Transverse colon (tissue), 4 donors: ENCODE measurements at regions not wholly inside any gene's neighbourhood (a gene's known extent, or its start where the extent isn't known, plus 50 kb on each side); places are given as distances from the start of the nearest gene placed in this dataset.

ENCODE experiments used
- DNase-seq: peaks from one replicate; pipeline ENCODE4 v3.0.0-alpha.2; 2019
- H3K27ac ChIP-seq, 4 donors: fragments of 200-600 bp; sonication (generic); 2 replicates each; pipeline ENCODE4 v1.5.1; 2016 to 2018; ENCODE audit warnings: inconsistent platforms in 4 of 4
- H3K27me3 ChIP-seq: fragments of 200-600 bp; sonication (generic); 2 replicates; pipeline ENCODE4 v1.5.1; 2017; ENCODE audit warnings: inconsistent platforms
- H3K36me3 ChIP-seq, 4 donors: fragments of 200-600 bp; sonication (generic); 2 replicates each; pipeline ENCODE4 v1.5.1; 2017 to 2019; ENCODE audit warnings: inconsistent platforms in 4 of 4
- H3K4me1 ChIP-seq, 4 donors: fragments of 200-600 bp; sonication (generic); 2 replicates each; pipeline ENCODE4 v1.5.1; 2017 to 2020; ENCODE audit warnings: inconsistent platforms in 4 of 4
- H3K4me3 ChIP-seq, 4 donors: fragments of 200-600 bp; sonication (generic); 1 replicate in 1 of 4; 2 replicates in 3 of 4; pipeline versions ENCODE4 v1.5.1 to v1.6.1; 2017 to 2019; ENCODE audit warnings: inconsistent platforms in 4 of 4
- H3K9me3 ChIP-seq, 2 donors: fragments of 200-600 bp; sonication (generic); 2 replicates each; pipeline ENCODE4 v1.5.1; 2017 to 2019; ENCODE audit warnings: inconsistent platforms in 2 of 2
- CTCF ChIP-seq, 5 experiments: fragments of 200-600 bp in 3 of 5; fragments of 450-650 bp in 2 of 5; sonication (generic) in 3 of 5; IDR thresholded peaks; 1 replicate in 2 of 5; 2 replicates in 3 of 5; pipeline ENCODE4 v1.5.1; 2016 to 2017; ENCODE audit warnings: antibody characterized with exemption in 5 of 5, inconsistent platforms in 3 of 5, mild to moderate bottlenecking in 2 of 5, moderate library complexity in 1 of 5
- EP300 ChIP-seq: sonication (generic); formaldehyde crosslinking; IDR thresholded peaks from one replicate; pipeline ENCODE4 v1.6.1; 2017; ENCODE audit warnings: antibody characterized with exemption, low read depth
- POLR2A ChIP-seq: fragments of 450-650 bp; IDR thresholded peaks from one replicate; pipeline ENCODE4 v1.6.1; 2016; ENCODE audit warnings: antibody characterized with exemption, mild to moderate bottlenecking, moderate library complexity
- POLR2AphosphoS5 ChIP-seq, 3 donors: sonication (generic); formaldehyde crosslinking; IDR thresholded peaks; one replicate each; pipeline ENCODE4 v1.6.1; 2016; ENCODE audit warnings: antibody characterized with exemption in 3 of 3
- WGBS, 2 donors: methylation state at CpG; one replicate each; pipeline ENCODE4 v1.1.5; 2018; ENCODE audit warnings: low coverage in 1 of 2; 5-methylcytosine and 5-hydroxymethylcytosine counted together
- in situ Hi-C, 4 donors: fragments of 200-750 bp; cut with MboI; loops; one replicate each; pipeline versions ENCODE4 v1.15.0 to v1.15.1; 2017; ENCODE audit warnings: low sequenced_read_pairs in 3 of 4, low pct_ligation_motif_present in 1 of 4, low pct_unique_long_range_greater_than_20kb in 1 of 4
- intact Hi-C: fragments of 100-400 bp; cut with DNase I; formaldehyde crosslinking; loops from one replicate; pipeline ENCODE4 v1.15.1; 2023; ENCODE audit warnings: low total_unique reads

- in situ Hi-C loops (no loop called here), intact Hi-C loops (no loop called here)
- 88 to 96% methylated on average over 2 of the region's 2 CpGs for WGBS, 2 donors
- TF ChIP-seq POLR2AphosphoS5 (IDR thresholded peaks at IDR 0.05): no peak
- TF ChIP-seq CTCF (IDR thresholded peaks at IDR 0.05): no peak
- no peak for TF ChIP-seq POLR2A
- no peak for TF ChIP-seq EP300
- no peak for DNase-seq
- Histone ChIP-seq H3K4me1 (no peaks in the 10 kb centered on the region), H3K4me3 (no peak overlapping the region), H3K9me3 (no peaks in the 10 kb centered on the region), H3K27me3 (no peaks in the 10 kb centered on the region), H3K36me3 (no peaks in the 10 kb centered on the region), H3K27ac (no peak overlapping the region)
Measured at GRCh38 chr4:104758574-104758973, 263.9 kb upstream of the CXXC4 start.

- no peak overlapping the region for H3K4me3 ChIP-seq
- TF ChIP-seq POLR2AphosphoS5 (IDR thresholded peaks at IDR 0.05) (no peak), EP300 (no peak), POLR2A (no peak), CTCF (IDR thresholded peaks at IDR 0.05) (no peak)
- WGBS, 2 donors: 64 to 74% methylated on average over 5 of the region's 5 CpGs
- intact Hi-C loops (no loop called here), in situ Hi-C loops (no loop called here)
- H3K9me3 ChIP-seq: no peaks in the 10 kb centered on the region
- no peaks in the 10 kb centered on the region for H3K36me3 ChIP-seq
- no peaks in the 10 kb centered on the region for H3K4me1 ChIP-seq
- no peak overlapping the region for H3K27ac ChIP-seq
- DNase-seq: no peak
- no peaks in the 10 kb centered on the region for H3K27me3 ChIP-seq
Measured at GRCh38 chr4:104763554-104764222, 269.0 kb upstream of the CXXC4 start.

- intact Hi-C loops: no loop called here
- TF ChIP-seq EP300 (no peak), CTCF (IDR thresholded peaks at IDR 0.05) (no peak), POLR2A (no peak), POLR2AphosphoS5 (IDR thresholded peaks at IDR 0.05) (no peak)
- Histone ChIP-seq H3K4me3 (no peak overlapping the region), H3K27ac (no peak overlapping the region), H3K4me1 (no peaks in the 10 kb centered on the region), H3K9me3 (no peaks in the 10 kb centered on the region), H3K27me3 (no peaks in the 10 kb centered on the region), H3K36me3 (no peaks in the 10 kb centered on the region)
- WGBS, 2 donors: 83 to 100% methylated on average over 1 of the region's 1 CpG
- no peak for DNase-seq
- in situ Hi-C loops: no loop called here
Measured at GRCh38 chr4:104766676-104767075, 272.0 kb upstream of the CXXC4 start.

- Histone ChIP-seq H3K27ac (no peak overlapping the region), H3K4me3 (peak overlapping the region in 1 of 4 donors; percentile 13), H3K9me3 (no peaks in the 10 kb centered on the region), H3K27me3 (no peaks in the 10 kb centered on the region), H3K36me3 (no peaks in the 10 kb centered on the region), H3K4me1 (no peaks in the 10 kb centered on the region)
- TF ChIP-seq POLR2A (no peak), EP300 (no peak), POLR2AphosphoS5 (IDR thresholded peaks at IDR 0.05) (no peak), CTCF (IDR thresholded peaks at IDR 0.05) (no peak)
- intact Hi-C loops (no loop called here), in situ Hi-C loops (no loop called here)
- WGBS, 2 donors: 24 to 25% methylated on average over 1 of the region's 1 CpG
- no peak for DNase-seq
Measured at GRCh38 chr4:104772849-104773248, 278.2 kb upstream of the CXXC4 start.
